Ishikawa (cell line): ENCODE measurements at regions not wholly inside any gene's neighbourhood (a gene's known extent, or its start where the extent isn't known, plus 50 kb on each side); places are given as distances from the start of the nearest gene placed in this dataset.

ENCODE experiments used
- CEBPB ChIP-seq: IDR thresholded peaks from 2 replicates; pipeline ENCODE4 v1.6.1; 2012
- CREB1 ChIP-seq: IDR thresholded peaks from 2 replicates; pipeline ENCODE4 v1.6.1; 2012; ENCODE audit warnings: low read depth
- EGR1 ChIP-seq: IDR thresholded peaks from 2 replicates; pipeline ENCODE4 v1.6.1; 2012
- EP300 ChIP-seq: IDR thresholded peaks from 2 replicates; pipeline ENCODE4 v1.6.1; 2012; ENCODE audit warnings: borderline replicate concordance
- FOXM1 ChIP-seq: IDR thresholded peaks from 2 replicates; pipeline ENCODE4 v1.6.1; 2012; ENCODE audit warnings: low read depth, borderline replicate concordance
- NFIC ChIP-seq: IDR thresholded peaks from 2 replicates; pipeline ENCODE4 v1.6.1; 2012
- RAD21 ChIP-seq: IDR thresholded peaks from 2 replicates; pipeline ENCODE4 v1.6.1; 2012; ENCODE audit warnings: low read depth
- REST ChIP-seq: IDR thresholded peaks from 2 replicates; pipeline ENCODE4 v1.6.1; 2012; ENCODE audit warnings: low read depth, mild to moderate bottlenecking
- TAF1 ChIP-seq: IDR thresholded peaks from 2 replicates; pipeline ENCODE4 v1.6.1; 2012; ENCODE audit warnings: low read depth, mild to moderate bottlenecking
- TCF12 ChIP-seq: IDR thresholded peaks from 2 replicates; pipeline ENCODE4 v1.6.1; 2012; ENCODE audit warnings: low read depth
- YY1 ChIP-seq: IDR thresholded peaks from 2 replicates; pipeline ENCODE4 v1.6.1; 2012; ENCODE audit warnings: low read depth
- TF ChIP-seq, protein P1 (sequence below): IDR thresholded peaks from 2 replicates; pipeline ENCODE4 v1.6.1; 2012
- TF ChIP-seq, protein P2 (sequence below): IDR thresholded peaks from 2 replicates; pipeline ENCODE4 v1.6.1; 2012

GRCh38 chr10:58888957-58889356, 287.5 kb upstream of the PHYHIPL start:
- no peak for TF ChIP-seq EP300
- no peak for TF ChIP-seq TCF12
- no peak for TF ChIP-seq CREB1
- TF ChIP-seq, protein P1, sequence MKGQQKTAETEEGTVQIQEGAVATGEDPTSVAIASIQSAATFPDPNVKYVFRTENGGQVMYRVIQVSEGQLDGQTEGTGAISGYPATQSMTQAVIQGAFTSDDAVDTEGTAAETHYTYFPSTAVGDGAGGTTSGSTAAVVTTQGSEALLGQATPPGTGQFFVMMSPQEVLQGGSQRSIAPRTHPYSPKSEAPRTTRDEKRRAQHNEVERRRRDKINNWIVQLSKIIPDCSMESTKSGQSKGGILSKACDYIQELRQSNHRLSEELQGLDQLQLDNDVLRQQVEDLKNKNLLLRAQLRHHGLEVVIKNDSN = no peak
- no peak for TF ChIP-seq RAD21
- TF ChIP-seq YY1 = no peak
- no peak for TF ChIP-seq NFIC
- no peak for TF ChIP-seq TAF1
- no peak for TF ChIP-seq REST
- TF ChIP-seq, protein P2, sequence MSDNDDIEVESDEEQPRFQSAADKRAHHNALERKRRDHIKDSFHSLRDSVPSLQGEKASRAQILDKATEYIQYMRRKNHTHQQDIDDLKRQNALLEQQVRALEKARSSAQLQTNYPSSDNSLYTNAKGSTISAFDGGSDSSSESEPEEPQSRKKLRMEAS = no peak
- no peak for TF ChIP-seq CEBPB
- TF ChIP-seq EGR1 = no peak
- TF ChIP-seq FOXM1 = no peak
